OCI-LY3 (cell line): ENCODE measurements at regions not wholly inside any gene's neighbourhood (a gene's known extent, or its start where the extent isn't known, plus 50 kb on each side); places are given as distances from the start of the nearest gene placed in this dataset.

ENCODE experiments used
- CTCF ChIP-seq: fragments of 200-600, 300-600 bp; sonication (generic); IDR thresholded peaks from 2 replicates; pipeline ENCODE4 v1.5.1; 2014; ENCODE audit warnings: antibody characterized with exemption, low read length, low read depth
- EZH2phosphoT487 ChIP-seq: fragments of 200-600 bp; shearing (Covaris generic); IDR thresholded peaks from 2 replicates; pipeline ENCODE4 v1.6.1; 2018; ENCODE audit warnings: antibody characterized with exemption, mixed run types, low read depth

- no peak for TF ChIP-seq CTCF
- no peak for TF ChIP-seq EZH2phosphoT487
Measured at GRCh38 chr12:87283111-87283510, 746.1 kb downstream of the C12orf50 start.
